Mucosa of stomach (tissue), 1 donor: ENCODE measurements at regions not wholly inside any gene's neighbourhood (a gene's known extent, or its start where the extent isn't known, plus 50 kb on each side); places are given as distances from the start of the nearest gene placed in this dataset.

Experiments used
- H3K27me3 ChIP-seq: one replicate; pipeline ENCODE4 v1.7.0; 2013; ENCODE audit warnings: mild to moderate bottlenecking, low read length; ENCODE audit not compliant: control insufficient read depth, insufficient read depth
- H3K36me3 ChIP-seq: one replicate; pipeline ENCODE4 v1.7.0; 2013; ENCODE audit warnings: low read length; ENCODE audit not compliant: control insufficient read depth, insufficient read depth
- H3K4me1 ChIP-seq: one replicate; pipeline ENCODE4 v1.7.0; 2013; ENCODE audit warnings: mild to moderate bottlenecking, low read length; ENCODE audit not compliant: control insufficient read depth, insufficient read depth
- H3K4me3 ChIP-seq: one replicate; pipeline ENCODE4 v1.7.0; 2013; ENCODE audit warnings: low read length
- H3K9ac ChIP-seq: one replicate; pipeline ENCODE4 v1.7.0; 2013; ENCODE audit warnings: mild to moderate bottlenecking, low read length, moderate library complexity
- H3K9me3 ChIP-seq: one replicate; pipeline ENCODE4 v1.7.0; 2013; ENCODE audit warnings: mild to moderate bottlenecking, low read length, moderate library complexity; ENCODE audit not compliant: control insufficient read depth
- donor health status: Pancreatic carcinoma.

DNA sequence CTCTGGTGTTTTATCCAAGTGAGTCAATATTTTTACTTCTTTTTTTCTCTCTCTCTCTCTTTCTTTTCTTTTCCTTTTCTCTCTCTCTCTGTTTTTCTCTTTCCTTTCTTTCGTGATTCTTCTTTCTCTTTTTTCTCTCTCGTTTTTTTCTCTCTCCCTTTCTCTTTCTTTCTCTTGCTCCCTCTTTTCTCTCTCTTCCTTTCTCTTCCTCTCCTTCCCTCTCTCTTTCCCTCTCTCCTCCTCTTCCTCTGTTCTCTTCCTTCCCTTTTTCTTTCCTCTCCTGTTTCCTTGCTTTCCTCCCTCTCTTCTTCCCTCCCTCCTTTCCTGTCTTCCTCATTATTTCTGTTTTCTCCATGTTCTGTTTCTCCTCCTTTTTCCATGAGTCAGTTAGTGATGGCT is 641.5 kb downstream of the FGF9 start:
- Histone ChIP-seq H3K4me3 (no peak overlapping the region), H3K4me1 (no peaks in the 10 kb centered on the region), H3K9me3 (no peaks in the 10 kb centered on the region), H3K9ac (no peak overlapping the region), H3K27me3 (no peaks in the 10 kb centered on the region), H3K36me3 (no peaks in the 10 kb centered on the region)

DNA sequence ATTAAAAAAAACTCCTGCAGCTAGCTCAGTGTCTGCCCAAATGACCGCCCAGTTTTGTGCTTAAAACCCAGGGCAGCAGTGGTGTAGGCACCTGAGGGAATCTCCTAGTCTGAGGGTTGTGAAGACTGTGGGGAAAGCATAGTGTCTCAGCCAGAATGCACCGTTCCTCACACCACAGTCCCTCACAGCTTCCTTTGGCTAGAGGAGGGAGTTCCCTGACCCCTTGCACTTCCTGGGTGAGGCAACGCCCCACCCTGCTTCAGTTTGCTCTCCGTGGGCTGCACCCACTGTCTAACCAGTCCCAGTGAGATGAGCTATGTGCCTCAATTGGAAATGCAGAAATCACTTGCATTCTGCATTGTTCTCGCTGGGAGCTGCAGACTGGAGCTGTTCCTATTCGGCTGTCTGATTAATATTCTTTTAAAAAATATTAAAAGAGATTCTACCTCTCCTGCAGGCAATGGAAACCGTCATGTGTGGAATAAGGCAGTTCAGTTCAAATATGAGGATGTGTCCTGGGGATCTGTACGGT is 645.7 kb downstream of the FGF9 start:
- Histone ChIP-seq H3K27me3 (no peaks in the 10 kb centered on the region), H3K9me3 (no peaks in the 10 kb centered on the region), H3K4me1 (no peaks in the 10 kb centered on the region), H3K4me3 (no peak overlapping the region), H3K36me3 (no peaks in the 10 kb centered on the region), H3K9ac (no peak overlapping the region)

DNA sequence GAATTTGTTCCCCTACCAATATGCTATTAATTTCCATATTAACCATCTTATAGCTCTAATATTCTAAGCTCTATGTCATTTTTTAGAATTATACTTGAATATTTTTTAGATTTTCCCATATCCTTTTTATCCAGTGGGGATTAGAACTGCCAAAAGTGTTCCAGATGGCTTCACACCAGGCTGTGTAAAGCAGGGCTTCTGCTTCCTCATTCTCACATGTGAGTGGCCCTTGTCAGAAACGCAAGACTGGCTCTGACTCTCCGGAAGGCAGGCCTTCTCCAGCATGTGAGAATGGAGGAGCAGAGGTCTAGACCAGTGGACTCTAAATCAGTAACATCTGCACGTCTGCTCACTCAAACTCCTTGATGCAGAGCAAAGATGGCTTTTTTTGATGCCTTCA is 650.1 kb downstream of the FGF9 start:
- H3K36me3 ChIP-seq = no peaks in the 10 kb centered on the region
- no peak overlapping the region for H3K9ac ChIP-seq
- H3K27me3 ChIP-seq = no peaks in the 10 kb centered on the region
- H3K9me3 ChIP-seq = no peaks in the 10 kb centered on the region
- no peak overlapping the region for H3K4me3 ChIP-seq
- no peaks in the 10 kb centered on the region for H3K4me1 ChIP-seq

GRCh38 chr13:22325761-22326160 is 654.9 kb downstream of the FGF9 start:
- H3K4me1 ChIP-seq = no peaks in the 10 kb centered on the region
- H3K9ac ChIP-seq = no peak overlapping the region
- H3K36me3 ChIP-seq = no peaks in the 10 kb centered on the region
- no peaks in the 10 kb centered on the region for H3K27me3 ChIP-seq
- H3K4me3 ChIP-seq = no peak overlapping the region
- H3K9me3 ChIP-seq = no peaks in the 10 kb centered on the region

DNA sequence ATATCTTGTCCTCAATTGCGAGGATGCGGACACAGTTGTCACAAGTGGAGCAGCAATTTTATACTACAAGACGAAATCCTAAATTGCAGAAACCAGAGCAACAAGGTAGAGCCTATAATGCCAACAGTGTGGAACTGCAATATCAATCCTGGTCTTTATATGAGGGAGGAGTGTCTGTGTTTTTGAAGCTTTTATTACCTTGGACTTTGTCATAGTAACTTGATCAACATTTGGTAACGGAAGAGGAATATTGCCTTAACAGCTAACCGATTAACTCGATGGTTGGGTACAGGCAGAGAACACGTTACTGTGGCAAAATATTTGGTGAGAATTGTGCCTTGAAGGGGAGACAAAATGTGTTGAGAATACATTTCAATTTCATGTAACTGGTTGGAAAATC is 661.5 kb downstream of the FGF9 start:
- no peaks in the 10 kb centered on the region for H3K27me3 ChIP-seq
- no peak overlapping the region for H3K4me3 ChIP-seq
- H3K9ac ChIP-seq = no peak overlapping the region
- no peaks in the 10 kb centered on the region for H3K4me1 ChIP-seq
- H3K9me3 ChIP-seq = no peaks in the 10 kb centered on the region
- H3K36me3 ChIP-seq = no peaks in the 10 kb centered on the region

DNA sequence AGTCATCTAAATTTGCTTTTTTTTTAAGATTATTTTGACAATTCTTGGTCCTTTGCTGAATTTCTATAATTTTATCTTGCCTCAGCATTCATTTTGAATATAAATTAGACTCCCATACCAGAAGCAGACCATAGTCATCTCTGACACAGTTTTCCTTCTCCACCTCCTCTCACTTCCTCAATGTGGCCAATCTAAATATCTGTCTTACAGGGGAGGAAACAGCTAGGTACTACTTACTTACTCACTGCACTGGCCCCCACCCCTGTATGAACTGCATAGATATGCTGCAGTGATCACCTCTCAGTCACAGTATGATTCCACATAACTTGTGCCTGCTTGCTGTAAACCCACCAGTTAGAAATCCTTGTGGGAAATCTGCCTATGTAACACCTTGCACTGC is 665.6 kb downstream of the FGF9 start:
- Histone ChIP-seq H3K4me3 (no peak overlapping the region), H3K36me3 (no peaks in the 10 kb centered on the region), H3K27me3 (no peaks in the 10 kb centered on the region), H3K4me1 (no peaks in the 10 kb centered on the region), H3K9ac (no peak overlapping the region), H3K9me3 (no peaks in the 10 kb centered on the region)

- no peak overlapping the region for H3K9ac ChIP-seq
- H3K27me3 ChIP-seq = no peaks in the 10 kb centered on the region
- no peaks in the 10 kb centered on the region for H3K36me3 ChIP-seq
- no peaks in the 10 kb centered on the region for H3K9me3 ChIP-seq
- no peaks in the 10 kb centered on the region for H3K4me1 ChIP-seq
- H3K4me3 ChIP-seq = no peak overlapping the region
Measured at GRCh38 chr13:22357132-22357531, 686.3 kb downstream of the FGF9 start.

- Histone ChIP-seq H3K4me1 (no peaks in the 10 kb centered on the region), H3K36me3 (no peaks in the 10 kb centered on the region), H3K27me3 (no peaks in the 10 kb centered on the region), H3K4me3 (no peak overlapping the region), H3K9ac (no peak overlapping the region), H3K9me3 (no peaks in the 10 kb centered on the region)
Measured at GRCh38 chr13:22369090-22369489, 698.2 kb downstream of the FGF9 start.

DNA sequence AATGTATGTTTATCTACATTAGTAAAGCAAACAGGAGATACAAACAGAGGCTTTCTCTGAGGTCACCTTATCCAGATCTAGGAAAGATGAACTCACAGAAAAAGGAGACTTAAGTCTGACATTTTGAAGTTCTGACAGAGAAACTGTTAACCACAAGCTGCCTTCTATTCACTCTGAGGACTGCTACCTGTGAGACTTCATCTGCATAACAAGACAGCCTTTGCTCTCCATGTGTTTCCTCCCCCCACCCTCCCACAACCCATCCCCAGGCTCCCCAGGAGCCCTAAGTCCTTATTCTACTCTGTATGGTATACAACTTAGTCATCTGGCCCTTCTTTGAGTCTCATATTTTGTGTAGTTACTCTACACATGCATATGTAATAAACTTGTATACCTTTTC is 699.0 kb downstream of the FGF9 start:
- no peak overlapping the region for H3K4me3 ChIP-seq
- H3K36me3 ChIP-seq = no peaks in the 10 kb centered on the region
- no peaks in the 10 kb centered on the region for H3K27me3 ChIP-seq
- no peaks in the 10 kb centered on the region for H3K9me3 ChIP-seq
- H3K4me1 ChIP-seq = no peaks in the 10 kb centered on the region
- no peak overlapping the region for H3K9ac ChIP-seq

- H3K9me3 ChIP-seq = no peaks in the 10 kb centered on the region
- H3K4me1 ChIP-seq = no peaks in the 10 kb centered on the region
- H3K9ac ChIP-seq = no peak overlapping the region
- no peaks in the 10 kb centered on the region for H3K27me3 ChIP-seq
- H3K4me3 ChIP-seq = no peak overlapping the region
- no peaks in the 10 kb centered on the region for H3K36me3 ChIP-seq
Measured at GRCh38 chr13:22372261-22372660, 701.4 kb downstream of the FGF9 start.

DNA sequence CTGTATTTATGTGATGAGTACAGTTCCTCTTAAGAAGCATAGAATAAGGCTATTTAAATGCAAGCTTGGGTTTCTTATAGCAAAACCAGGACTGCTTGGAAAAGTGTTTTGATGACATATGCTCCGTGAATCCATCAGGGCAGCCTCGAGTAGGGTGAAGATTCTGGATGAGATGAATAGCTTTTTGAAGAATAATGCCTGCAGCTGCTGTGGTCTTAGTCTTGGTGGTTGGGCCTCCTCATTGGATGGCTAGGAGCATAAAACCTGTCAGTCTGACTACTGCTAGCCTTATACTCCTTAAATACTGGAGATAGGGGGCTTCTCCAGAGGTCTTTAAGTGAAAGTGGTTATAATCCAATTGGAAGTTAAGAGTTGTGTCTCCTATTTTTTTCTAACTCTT is 704.3 kb downstream of the FGF9 start:
- Histone ChIP-seq H3K4me3 (no peak overlapping the region), H3K36me3 (no peaks in the 10 kb centered on the region), H3K4me1 (no peaks in the 10 kb centered on the region), H3K9me3 (no peaks in the 10 kb centered on the region), H3K27me3 (no peaks in the 10 kb centered on the region), H3K9ac (no peak overlapping the region)

- Histone ChIP-seq H3K4me1 (no peaks in the 10 kb centered on the region), H3K27me3 (no peaks in the 10 kb centered on the region), H3K36me3 (no peaks in the 10 kb centered on the region), H3K9me3 (no peaks in the 10 kb centered on the region), H3K4me3 (no peak overlapping the region), H3K9ac (no peak overlapping the region)
Measured at GRCh38 chr13:22387899-22388298, 717.0 kb downstream of the FGF9 start.

DNA sequence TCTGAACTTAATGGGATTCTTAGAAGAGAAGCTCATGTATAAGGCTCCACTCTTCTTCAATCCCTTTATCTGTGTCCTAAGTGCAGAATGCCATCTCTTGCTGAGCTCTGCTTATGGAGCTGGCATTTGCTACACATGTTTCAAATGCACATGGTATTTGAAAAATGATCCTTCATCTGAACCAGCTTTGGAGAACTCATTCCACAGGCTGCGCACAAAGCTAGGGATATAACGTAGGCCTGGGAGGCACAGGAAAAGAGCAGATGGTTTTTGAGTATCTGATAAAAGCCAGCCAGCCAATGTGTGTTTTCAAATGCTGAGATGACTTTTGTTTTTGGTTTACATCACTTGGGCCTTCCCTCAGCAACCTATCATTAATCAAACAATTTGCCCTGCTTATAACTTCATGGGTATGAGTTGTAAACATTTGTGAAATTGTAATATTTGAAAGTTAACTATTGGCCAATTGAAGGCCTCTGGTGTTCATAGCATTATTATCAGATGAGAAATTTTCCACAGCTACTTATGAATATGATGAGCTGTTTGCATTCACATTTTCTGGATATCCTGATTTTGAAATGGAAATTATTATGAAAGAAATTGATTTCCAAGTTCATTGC is 729.0 kb downstream of the FGF9 start:
- no peaks in the 10 kb centered on the region for H3K4me1 ChIP-seq
- H3K4me3 ChIP-seq = no peak overlapping the region
- H3K27me3 ChIP-seq = no peaks in the 10 kb centered on the region
- H3K36me3 ChIP-seq = no peaks in the 10 kb centered on the region
- H3K9me3 ChIP-seq = no peaks in the 10 kb centered on the region
- H3K9ac ChIP-seq = no peak overlapping the region
